ENCODE measurements at regions not wholly inside any gene's neighbourhood (a gene's known extent, or its start where the extent isn't known, plus 50 kb on each side); places are given as distances from the start of the nearest gene placed in this dataset.
"Not testable (repeated sequence)": the region's sequence is repeated elsewhere in the genome, so short reads cannot be mapped to it uniquely, and the experiment has no call there.

GRCh38 chr10:100612601-100613595 lies 77.2 kb downstream of the HIF1AN start:
- DNase-seq: no peak

GRCh38 chr10:100613846-100614245 lies 78.1 kb downstream of the HIF1AN start:
- no peak for DNase-seq

GRCh38 chr10:100614429-100615095 lies 78.8 kb downstream of the HIF1AN start:
- no peak for DNase-seq

DNA sequence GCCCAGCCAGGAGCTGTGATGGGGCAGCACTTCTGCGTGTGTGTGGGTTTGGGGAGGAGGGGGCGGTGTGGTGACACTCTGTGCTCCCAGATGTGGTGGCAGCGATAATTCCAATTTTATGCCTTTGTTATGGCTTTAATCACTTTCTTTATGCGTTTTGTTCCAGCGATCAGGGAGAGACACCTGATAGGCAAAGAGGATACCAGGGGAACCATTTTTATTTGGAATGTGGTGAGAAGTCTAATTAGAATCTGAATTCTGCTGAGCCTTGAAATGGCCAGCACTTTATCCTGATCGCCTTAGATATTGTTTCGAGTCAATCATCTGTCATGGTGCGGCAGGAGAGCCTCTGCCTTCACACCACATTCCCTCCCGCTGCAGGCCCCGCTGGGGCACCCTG lies 79.5 kb downstream of the HIF1AN start:
- DNase-seq: no peak

GRCh38 chr10:100615908-100616307 lies 80.2 kb downstream of the HIF1AN start:
- no peak for DNase-seq

- DNase-seq: no peak
These were observed 82.4 kb downstream of the HIF1AN start for GRCh38 chr10:100618091-100618615.

DNA sequence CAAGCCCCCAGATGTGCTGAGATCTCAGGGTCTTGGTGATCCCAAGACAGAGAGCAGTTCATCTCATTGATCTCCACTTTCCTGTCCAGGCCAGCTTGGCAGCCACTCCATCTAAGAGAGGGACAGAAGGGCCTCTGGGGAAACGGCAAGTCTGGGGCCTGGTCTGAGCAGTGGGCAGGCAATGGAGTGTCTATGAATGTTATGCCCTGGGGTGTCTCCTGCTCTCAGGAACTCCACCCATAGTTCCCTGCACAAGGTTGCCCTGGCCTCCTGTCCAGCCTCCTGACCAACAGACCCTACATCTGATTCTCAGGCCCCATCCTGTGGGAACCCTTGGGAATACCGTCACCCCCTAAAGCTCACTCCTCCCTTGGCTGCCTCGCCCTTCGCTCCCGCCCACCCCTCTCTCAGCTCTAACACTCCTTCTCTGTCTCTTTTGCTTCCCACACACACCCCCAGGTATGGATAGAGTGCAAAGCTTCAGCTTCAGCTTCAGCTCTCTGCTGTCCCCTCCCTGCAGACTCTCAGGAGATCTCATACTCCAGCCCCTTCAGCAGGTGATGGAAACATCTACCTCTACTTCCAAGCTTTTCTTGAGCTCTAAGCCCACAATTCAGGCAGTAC lies 83.0 kb downstream of the HIF1AN start:
- DNase-seq: no peak

DNA sequence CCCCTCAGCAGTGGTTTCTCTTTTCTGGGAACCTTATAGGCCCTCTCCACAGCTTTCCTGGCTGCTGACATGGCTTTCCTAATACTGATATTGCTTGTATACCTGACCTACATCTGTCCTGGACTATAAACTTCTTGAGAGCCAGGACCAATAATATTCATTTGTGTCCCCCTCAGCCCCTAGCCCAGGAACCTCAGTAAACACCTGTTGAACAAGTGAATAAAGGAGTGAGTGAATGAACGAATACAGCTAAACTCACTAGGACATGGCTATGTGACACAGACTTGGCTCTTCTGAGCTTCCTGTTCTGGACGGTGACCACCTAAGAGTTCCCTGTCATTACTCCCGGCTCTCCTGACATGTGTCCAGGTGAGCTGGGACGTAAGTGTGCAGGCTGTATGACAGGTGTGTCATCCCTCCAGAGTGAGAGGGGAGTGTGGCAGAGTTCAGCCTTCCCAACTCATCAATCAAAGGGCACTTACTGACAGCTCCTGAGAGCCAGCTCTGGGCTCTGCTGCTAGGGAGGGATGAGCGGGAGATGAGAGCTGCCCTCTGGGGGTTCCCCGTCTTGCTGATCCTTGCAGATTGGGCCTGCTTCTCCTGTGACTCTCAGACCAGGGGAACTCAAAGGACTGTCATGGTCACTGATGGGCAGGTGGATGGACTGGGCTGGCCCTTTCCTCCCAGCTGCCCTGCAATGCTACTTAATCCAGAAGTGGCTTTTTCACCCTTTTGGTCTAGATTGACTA lies 84.5 kb downstream of the HIF1AN start:
- no peak for DNase-seq

DNA sequence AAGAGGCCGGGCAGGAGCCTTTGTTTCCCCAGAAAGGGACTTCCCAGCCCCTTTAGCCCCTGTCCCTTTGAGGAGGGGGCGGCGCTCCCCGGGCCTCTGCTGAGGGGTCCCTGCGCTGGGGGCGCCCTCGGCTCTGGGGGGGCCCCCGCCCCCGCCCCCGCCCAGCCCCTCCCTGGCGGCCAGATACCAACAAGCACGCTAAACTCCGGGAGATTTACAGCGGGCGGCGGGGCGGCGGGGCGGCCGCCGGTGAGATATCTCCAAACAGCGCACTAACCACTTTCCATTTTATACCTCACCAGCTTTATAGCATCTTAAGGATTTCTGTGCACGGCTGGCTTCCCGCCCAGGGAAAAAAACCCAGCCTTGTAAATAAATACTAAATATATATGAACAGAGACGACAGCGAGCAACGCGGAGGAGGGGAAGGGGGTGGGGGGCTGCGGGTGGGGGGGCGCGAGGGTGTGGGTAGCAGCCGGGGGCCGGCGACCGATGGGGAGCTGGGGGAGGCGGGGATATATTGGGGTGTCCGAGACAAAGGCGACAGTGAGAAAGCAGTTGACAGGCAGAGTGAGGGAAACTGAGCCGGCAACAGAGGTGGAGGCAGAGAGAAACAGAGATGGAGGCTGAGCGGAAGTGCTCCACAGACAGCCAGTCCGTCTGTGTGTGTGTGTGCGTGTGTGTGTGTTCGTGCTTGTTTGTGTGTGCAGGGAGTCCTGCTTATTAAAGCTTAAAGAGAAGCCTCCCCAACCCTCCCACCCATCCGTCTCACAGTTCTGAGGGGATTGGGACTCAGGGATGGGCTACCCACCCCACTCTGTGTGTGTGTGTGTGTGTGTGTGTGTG lies 85.8 kb downstream of the HIF1AN start:
- DNase-seq: peak; percentile 58

DNA sequence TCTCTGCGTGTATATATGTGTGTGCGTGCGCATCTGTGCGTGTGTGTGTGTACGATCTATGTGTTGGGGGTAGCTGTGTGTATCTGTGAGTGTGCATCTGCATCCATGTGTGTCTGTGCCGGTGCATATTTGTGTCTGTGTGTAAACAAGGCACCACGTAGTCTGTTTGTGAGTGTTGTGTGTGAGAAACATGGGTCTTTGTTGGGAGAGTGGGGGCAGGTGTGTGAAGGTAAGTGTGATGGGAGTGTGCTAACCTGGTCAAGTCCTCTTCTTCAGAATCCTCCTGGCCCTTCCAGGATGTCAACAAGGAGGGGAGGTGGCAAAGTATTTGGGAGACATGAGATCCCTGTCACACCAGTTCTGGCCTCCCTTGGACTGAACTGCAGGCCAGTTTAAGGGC lies 87.2 kb downstream of the HIF1AN start:
- no peak for DNase-seq

GRCh38 chr10:100623521-100624230 lies 87.9 kb downstream of the HIF1AN start:
- no peak for DNase-seq

- DNase-seq: no peak
These were observed 88.6 kb downstream of the HIF1AN start for GRCh38 chr10:100624298-100624697.

DNA sequence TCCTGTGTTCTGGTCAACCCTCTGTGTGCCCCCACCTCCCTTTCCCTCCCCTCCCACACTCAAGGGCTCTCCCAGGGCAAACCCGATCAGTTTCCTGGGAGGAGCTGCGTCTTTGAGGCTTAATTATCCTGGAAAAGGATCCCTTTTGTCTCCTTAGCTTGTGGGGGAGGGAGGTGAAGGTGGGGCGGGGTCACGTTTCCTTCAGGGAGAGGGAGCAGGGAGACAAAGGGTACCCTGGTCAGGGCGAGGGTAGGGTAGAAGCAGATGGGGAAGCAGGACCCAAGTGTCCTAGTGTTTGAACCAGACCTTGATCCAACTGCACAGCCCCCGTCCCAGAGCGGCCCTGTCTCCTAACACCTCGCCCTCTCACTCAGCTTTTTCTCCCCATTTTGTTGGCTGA lies 90.1 kb downstream of the HIF1AN start:
- no peak for DNase-seq

GRCh38 chr10:100628061-100628460 lies 92.3 kb downstream of the HIF1AN start:
- no peak for DNase-seq

DNA sequence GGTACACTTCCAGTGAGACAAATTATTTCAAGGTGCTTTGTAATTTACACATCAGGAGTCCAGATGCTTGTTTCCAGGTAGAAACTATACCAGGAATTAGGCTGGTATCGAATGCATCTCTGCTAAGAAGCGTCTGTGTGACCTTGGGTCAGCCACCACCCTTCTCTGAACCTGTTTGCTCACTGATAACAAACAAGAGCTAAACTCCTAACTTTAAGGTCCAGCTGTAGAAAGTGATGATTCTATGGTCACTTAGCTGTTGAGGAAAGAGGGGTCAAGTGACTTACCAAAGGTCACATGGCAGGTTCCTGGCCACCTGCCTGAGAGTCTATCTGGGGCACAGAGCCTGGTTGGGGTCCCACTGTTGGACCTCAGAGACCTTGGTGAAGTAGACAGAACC lies 95.4 kb downstream of the HIF1AN start:
- no peak for DNase-seq

DNA sequence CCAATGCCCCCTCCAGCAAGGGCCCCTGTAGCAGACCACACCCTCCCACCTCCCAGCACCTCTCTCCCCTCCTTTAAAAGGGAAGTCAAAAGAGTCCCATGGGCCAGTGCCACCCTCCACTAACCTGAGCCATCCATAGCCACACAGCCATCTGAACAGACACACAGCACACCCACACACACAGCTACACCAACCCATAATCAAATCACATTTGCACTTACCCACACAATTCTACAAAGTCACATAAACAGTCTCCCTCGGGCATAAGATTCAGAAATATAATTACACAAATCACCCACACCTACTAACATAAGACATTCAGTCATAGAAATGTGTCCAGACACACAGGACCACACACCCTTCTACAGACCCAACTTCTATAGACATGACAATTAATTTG lies 96.3 kb downstream of the HIF1AN start:
- no peak for DNase-seq

GRCh38 chr10:100634034-100634433 lies 98.3 kb downstream of the HIF1AN start:
- no peak for DNase-seq

- no peak for DNase-seq
These were observed 101.3 kb downstream of the HIF1AN start for GRCh38 chr10:100636848-100637553.

DNA sequence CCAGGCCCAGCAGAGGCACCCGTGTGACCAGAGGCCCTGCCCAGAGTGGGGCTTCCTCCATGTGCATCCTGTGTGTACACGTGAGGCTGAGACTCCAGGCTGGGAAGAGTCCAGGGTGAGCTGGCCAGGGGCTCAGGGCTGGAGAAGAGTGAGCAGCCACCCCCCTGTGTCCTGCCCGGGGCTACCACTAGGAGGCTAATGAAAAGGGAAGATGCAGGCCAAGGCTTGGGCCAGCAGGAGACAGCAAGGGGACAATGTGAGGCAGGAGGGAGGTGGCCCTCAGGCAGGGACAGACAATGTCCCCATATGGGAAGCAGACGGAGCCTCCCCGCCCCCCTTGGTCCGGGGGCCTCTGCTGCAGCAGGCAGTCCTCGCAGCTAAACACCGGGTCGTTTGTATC lies 102.0 kb downstream of the HIF1AN start:
- DNase-seq: no peak

GRCh38 chr10:100638969-100639368 lies 103.2 kb downstream of the HIF1AN start:
- not testable (repeated sequence) for DNase-seq
